22Rv1 (cell line): ENCODE measurements at regions not wholly inside any gene's neighbourhood (a gene's known extent, or its start where the extent isn't known, plus 50 kb on each side); places are given as distances from the start of the nearest gene placed in this dataset.

Experiments used
- ZFX ChIP-seq: fragments of 450-650 bp; IDR thresholded peaks from 2 replicates; pipeline ENCODE4 v1.6.1; 2017; ENCODE audit warnings: antibody characterized with exemption, borderline replicate concordance
- TF ChIP-seq, protein P1 (sequence below): fragments of 450-650 bp; IDR thresholded peaks from 2 replicates; pipeline ENCODE4 v1.5.1; 2017; ENCODE audit warnings: mild to moderate bottlenecking

DNA sequence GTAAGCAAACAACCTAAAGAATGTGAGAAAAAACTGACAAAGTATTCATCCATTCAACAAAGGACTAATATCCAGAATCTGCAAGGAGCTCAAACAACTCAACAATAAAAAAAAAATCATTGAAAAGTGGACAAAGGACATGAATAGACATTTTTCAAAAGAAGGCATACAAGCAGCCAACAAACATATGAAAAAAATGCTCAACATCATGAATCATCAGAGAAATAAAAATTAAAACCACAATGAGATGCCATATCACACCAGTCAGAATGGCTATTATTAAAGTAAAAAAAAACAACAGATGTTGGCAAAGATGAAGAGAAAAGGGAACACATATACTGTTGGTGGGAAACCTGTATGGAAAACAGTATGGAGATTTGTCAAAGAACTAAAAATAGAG, 120.7 kb upstream of the ADGRL3 start:
- TF ChIP-seq, protein P1, sequence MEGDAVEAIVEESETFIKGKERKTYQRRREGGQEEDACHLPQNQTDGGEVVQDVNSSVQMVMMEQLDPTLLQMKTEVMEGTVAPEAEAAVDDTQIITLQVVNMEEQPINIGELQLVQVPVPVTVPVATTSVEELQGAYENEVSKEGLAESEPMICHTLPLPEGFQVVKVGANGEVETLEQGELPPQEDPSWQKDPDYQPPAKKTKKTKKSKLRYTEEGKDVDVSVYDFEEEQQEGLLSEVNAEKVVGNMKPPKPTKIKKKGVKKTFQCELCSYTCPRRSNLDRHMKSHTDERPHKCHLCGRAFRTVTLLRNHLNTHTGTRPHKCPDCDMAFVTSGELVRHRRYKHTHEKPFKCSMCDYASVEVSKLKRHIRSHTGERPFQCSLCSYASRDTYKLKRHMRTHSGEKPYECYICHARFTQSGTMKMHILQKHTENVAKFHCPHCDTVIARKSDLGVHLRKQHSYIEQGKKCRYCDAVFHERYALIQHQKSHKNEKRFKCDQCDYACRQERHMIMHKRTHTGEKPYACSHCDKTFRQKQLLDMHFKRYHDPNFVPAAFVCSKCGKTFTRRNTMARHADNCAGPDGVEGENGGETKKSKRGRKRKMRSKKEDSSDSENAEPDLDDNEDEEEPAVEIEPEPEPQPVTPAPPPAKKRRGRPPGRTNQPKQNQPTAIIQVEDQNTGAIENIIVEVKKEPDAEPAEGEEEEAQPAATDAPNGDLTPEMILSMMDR = no peak
- no peak for TF ChIP-seq ZFX
